A549 (cell line): ENCODE measurements at regions not wholly inside any gene's neighbourhood (a gene's known extent, or its start where the extent isn't known, plus 50 kb on each side); places are given as distances from the start of the nearest gene placed in this dataset.

Experiments used
- ATAC-seq, 2 experiments: fragments of 200-7000 bp in 1 of 2; fragments of >200 bp in 1 of 2; cut with Nextera tagmentation in 1 of 2; cut with Tn5 transposase in 1 of 2; 3 replicates each; pipeline versions ENCODE4 v1.8.0 to v1.9.1; 2018 to 2020; ENCODE audit warnings: mild to moderate bottlenecking in 1 of 2, moderate library complexity in 1 of 2
- CTCF ChIA-PET: fragments of 300-600 bp; sonication (Branson Sonifier 250); formaldehyde crosslinking; extraction: SDS; loops from one replicate; lab custom pipeline; 2021; ENCODE audit warnings: antibody characterized with exemption, inconsistent platforms; lab: Yijun Ruan, JAX
- POLR2A ChIA-PET: fragments of 350-600 bp; formaldehyde crosslinking; extraction: SDS; loops from one replicate; lab custom pipeline; 2021; ENCODE audit warnings: antibody characterized with exemption, inconsistent platforms; lab: Yijun Ruan, JAX
- DNase-seq, 2 experiments: peaks; one replicate each; pipeline versions ENCODE4 v3.0.0 to v3.0.0-alpha.2; 2011 to 2016; ENCODE audit warnings: low read depth in 1 of 2, low spot score in 1 of 2
- FAIRE-seq: peaks from 2 replicates; lab custom pipeline; 2011; peaks lifted over from hg19 to GRCh38; lab: Jason Lieb, UNC
- H3K27ac ChIP-seq, 2 experiments: fragments of >200 bp; sonication (Bioruptor Twin); formaldehyde crosslinking; 3 replicates each; pipeline ENCODE4 v1.5.1; 2016 to 2017
- H3K4me1 ChIP-seq: fragments of >200 bp; sonication (Bioruptor Twin); formaldehyde crosslinking; 3 replicates; pipeline ENCODE4 v1.6.1; 2016
- H3K4me2 ChIP-seq: fragments of >200 bp; sonication (Bioruptor Twin); formaldehyde crosslinking; 3 replicates; pipeline ENCODE4 v1.6.1; 2016
- H3K4me3 ChIP-seq: fragments of >200 bp; sonication (Bioruptor Twin); formaldehyde crosslinking; 3 replicates; pipeline ENCODE4 v1.5.1; 2016
- H3K9me3 ChIP-seq: fragments of >200 bp; sonication (Bioruptor Twin); formaldehyde crosslinking; 3 replicates; pipeline ENCODE4 v1.6.1; 2016
- CBX2 ChIP-seq: fragments of 200-600 bp; sonication (generic); IDR thresholded peaks from 2 replicates; pipeline ENCODE4 v1.6.1; 2016; ENCODE audit warnings: low read depth, mild to moderate bottlenecking, borderline replicate concordance
- E2F6 ChIP-seq: IDR thresholded peaks from 2 replicates; pipeline ENCODE4 v1.6.1; 2012; ENCODE audit warnings: low read depth, borderline replicate concordance
- EHF ChIP-seq: fragments of 250-450 bp; sonication (Bioruptor Pico); IDR thresholded peaks from 2 replicates; pipeline ENCODE4 v1.5.0; 2020; ENCODE audit warnings: mild to moderate bottlenecking
- EHMT2 ChIP-seq: fragments of 200-600 bp; sonication (generic); IDR thresholded peaks from 2 replicates; pipeline ENCODE4 v1.6.1; 2016; ENCODE audit warnings: antibody characterized with exemption, low read depth, mild to moderate bottlenecking, moderate library complexity
- FOSB ChIP-seq: fragments of 250-450 bp; sonication (Bioruptor Pico); IDR thresholded peaks from 2 replicates; pipeline ENCODE4 v1.5.0; 2020; ENCODE audit warnings: mild to moderate bottlenecking, moderate library complexity
- FOXS1 ChIP-seq: fragments of 250-450 bp; sonication (Bioruptor Pico); IDR thresholded peaks from 2 replicates; pipeline ENCODE4 v1.5.0; 2020; ENCODE audit warnings: mild to moderate bottlenecking, moderate library complexity
- GATA3 ChIP-seq: IDR thresholded peaks from 2 replicates; pipeline ENCODE4 v1.6.1; 2012; ENCODE audit warnings: borderline replicate concordance
- HDAC2 ChIP-seq: fragments of 200-600 bp; sonication (generic); IDR thresholded peaks from 2 replicates; pipeline ENCODE4 v1.6.1; 2016
- HES2 ChIP-seq: fragments of >200 bp; sonication (Bioruptor Twin); formaldehyde crosslinking; IDR thresholded peaks from 2 replicates; pipeline ENCODE4 v1.6.1; 2016
- HMGXB4 ChIP-seq: fragments of 250-450 bp; sonication (Bioruptor Pico); IDR thresholded peaks from 2 replicates; pipeline ENCODE4 v1.5.0; 2021; ENCODE audit warnings: mild to moderate bottlenecking, moderate library complexity, borderline replicate concordance
- HOXB13 ChIP-seq: fragments of 250-450 bp; sonication (Bioruptor Pico); IDR thresholded peaks from 2 replicates; pipeline ENCODE4 v1.5.0; 2020; ENCODE audit warnings: low read depth, mild to moderate bottlenecking, moderate library complexity
- HOXB5 ChIP-seq: fragments of 250-450 bp; sonication (Bioruptor Pico); IDR thresholded peaks from 2 replicates; pipeline ENCODE4 v1.5.0; 2020; ENCODE audit warnings: mild to moderate bottlenecking, moderate library complexity
- KDM1A ChIP-seq: fragments of 200-600 bp; sonication (generic); IDR thresholded peaks from 2 replicates; pipeline ENCODE4 v1.6.1; 2016; ENCODE audit warnings: low read depth, mild to moderate bottlenecking
- MAX ChIP-seq: IDR thresholded peaks from 2 replicates; pipeline ENCODE4 v1.6.1; 2012
- MYC ChIP-seq: IDR thresholded peaks from 2 replicates; pipeline ENCODE4 v1.6.1; 2012; ENCODE audit warnings: mild to moderate bottlenecking, inconsistent platforms, low read length, improper control_type of control experiment, borderline replicate concordance
- NPAS2 ChIP-seq: fragments of 250-450 bp; sonication (Bioruptor Pico); IDR thresholded peaks from 2 replicates; pipeline ENCODE4 v1.8.0; 2022; ENCODE audit warnings: mild to moderate bottlenecking, moderate library complexity, borderline replicate concordance
- PHF8 ChIP-seq: fragments of 200-600 bp; sonication (generic); IDR thresholded peaks from 2 replicates; pipeline ENCODE4 v1.6.1; 2016; ENCODE audit warnings: low read depth, mild to moderate bottlenecking, antibody characterized with exemption, moderate library complexity, borderline replicate concordance
- POLR2A ChIP-seq: IDR thresholded peaks from 2 replicates; pipeline ENCODE4 v1.6.1; 2012; ENCODE audit warnings: mild to moderate bottlenecking, low read length
- RAD21 ChIP-seq, 2 experiments: fragments of >200 bp in 1 of 2; sonication (Bioruptor Twin) in 1 of 2; formaldehyde crosslinking in 1 of 2; IDR thresholded peaks in 1 of 2; conservative IDR thresholded peaks in 1 of 2; 2 replicates in 1 of 2; 3 replicates in 1 of 2; pipeline ENCODE4 v1.6.1; 2012 to 2018; ENCODE audit warnings: inconsistent platforms in 1 of 2
- REST ChIP-seq: fragments of 200-600 bp; sonication (generic); IDR thresholded peaks from 2 replicates; pipeline ENCODE4 v1.6.1; 2016; ENCODE audit warnings: antibody characterized with exemption, mild to moderate bottlenecking, moderate library complexity
- RFX5 ChIP-seq: fragments of 450-650 bp; IDR thresholded peaks from 2 replicates; pipeline ENCODE4 v1.7.1; 2014; ENCODE audit warnings: antibody characterized with exemption, mild to moderate bottlenecking, moderate library complexity
- TFCP2L1 ChIP-seq: fragments of 250-450 bp; sonication (Bioruptor Pico); IDR thresholded peaks from 2 replicates; pipeline ENCODE4 v1.5.0; 2021; ENCODE audit warnings: mild to moderate bottlenecking
- TP53 ChIP-seq: fragments of 250-450 bp; sonication (Bioruptor Pico); IDR thresholded peaks from 2 replicates; pipeline ENCODE4 v1.5.0; 2021; ENCODE audit warnings: mild to moderate bottlenecking, moderate library complexity
- ZFP36 ChIP-seq: fragments of 450-650 bp; IDR thresholded peaks from 2 replicates; pipeline ENCODE4 v1.6.1; 2014; ENCODE audit warnings: borderline replicate concordance; ENCODE audit not compliant: partially characterized antibody
- ZSCAN20 ChIP-seq: fragments of 250-450 bp; sonication (Bioruptor Pico); IDR thresholded peaks from 2 replicates; pipeline ENCODE4 v1.8.0; 2022; ENCODE audit warnings: mild to moderate bottlenecking, moderate library complexity
- WGBS: methylation state at CpG from one replicate; pipeline ENCODE4 v1.1.6; 2017; ENCODE audit errors: missing lambda C conversion rate; 5-methylcytosine and 5-hydroxymethylcytosine counted together

- WGBS: 10% methylated on average over 2 of the region's 4 CpGs
- ChIA-PET CTCF (no interaction called here), POLR2A (no interaction called here)
- H3K4me1 ChIP-seq: no peaks in the 10 kb centered on the region
- H3K27ac ChIP-seq: no peak overlapping the region
- TF ChIP-seq REST: no peak
- TF ChIP-seq RFX5: no peak
- TF ChIP-seq FOSB (CRISPR knock-in tag): no peak
- no peak for TF ChIP-seq EHF
- TF ChIP-seq POLR2A: no peak
- no peak for TF ChIP-seq FOXS1
- no peak for TF ChIP-seq TP53 (CRISPR knock-in tag)
- no peak for TF ChIP-seq ZSCAN20
- no peak for TF ChIP-seq HES2
- TF ChIP-seq HMGXB4: no peak
- no peak for TF ChIP-seq NPAS2 (CRISPR knock-in tag)
- no peak for TF ChIP-seq MAX
- TF ChIP-seq HOXB5 (CRISPR knock-in tag): no peak
- TF ChIP-seq CBX2: no peak
- TF ChIP-seq KDM1A: no peak
- no peak for TF ChIP-seq E2F6
- no peak for TF ChIP-seq HDAC2
- H3K4me3 ChIP-seq: no peak overlapping the region
- H3K4me2 ChIP-seq: no peak overlapping the region
- ATAC-seq: peak; percentile 83 to 97; a peak in 5 of 6 replicates
- H3K9me3 ChIP-seq: no peaks in the 10 kb centered on the region
- peak in 1 of 2 experiments; percentile 11 for DNase-seq
- no peak for FAIRE-seq
Observed at GRCh38 chr6:99219788-99220187, 129.7 kb downstream of the FAXC start.

GRCh38 chr6:99216959-99217358 lies 132.5 kb downstream of the FAXC start:
- FAIRE-seq: no peak
- Histone ChIP-seq H3K4me3 (no peak overlapping the region), H3K27ac (no peak overlapping the region), H3K4me1 (no peaks in the 10 kb centered on the region), H3K4me2 (no peak overlapping the region), H3K9me3 (no peaks in the 10 kb centered on the region)
- WGBS: 4% methylated on average over 6 of the region's 6 CpGs
- no peak for TF ChIP-seq TFCP2L1
- no peak for TF ChIP-seq HMGXB4
- no peak for TF ChIP-seq HDAC2
- no peak for TF ChIP-seq MAX
- TF ChIP-seq GATA3: no peak
- no peak for TF ChIP-seq EHMT2
- TF ChIP-seq FOXS1: no peak
- no peak for TF ChIP-seq HOXB13 (CRISPR knock-in tag)
- no peak for TF ChIP-seq POLR2A
- no peak for TF ChIP-seq MYC
- no peak for TF ChIP-seq PHF8
- no peak for TF ChIP-seq ZFP36
- TF ChIP-seq RAD21 (conservative IDR thresholded peaks at IDR 0.05 in 1 of 2, IDR thresholded peaks at IDR 0.05 in 1 of 2): no peak
- ChIA-PET POLR2A (no interaction called here), CTCF (no interaction called here)
- no peak for ATAC-seq
- DNase-seq: no peak
